Activated naive CD4-positive, alpha-beta T cell treated with anti-CD3 and anti-CD28 coated beads for 36 hours (primary cell): ENCODE measurements at regions not wholly inside any gene's neighbourhood (a gene's known extent, or its start where the extent isn't known, plus 50 kb on each side); places are given as distances from the start of the nearest gene placed in this dataset. TPM values are rescaled to one million over a fixed set of nuclear protein-coding genes. Genes with fewer than 3 reads are reported as not detected.

Experiments
- CTCF ChIA-PET: fragments of 350-600 bp; sonication (Branson Sonifier 250); formaldehyde crosslinking; loops from one replicate; lab custom pipeline; 2021; ENCODE audit warnings: antibody characterized with exemption; lab: Charles Lee
- DNase-seq: peaks from one replicate; pipeline ENCODE4 v3.0.0-alpha.2; 2020
- H3K27ac Mint-ChIP-seq: one replicate; pipeline ENCODE4 v1.8.0; 2021; ENCODE audit warnings: mild to moderate bottlenecking, mixed read lengths
- H3K27me3 Mint-ChIP-seq: one replicate; pipeline ENCODE4 v1.8.0; 2021; ENCODE audit warnings: low read depth, mixed read lengths
- H3K36me3 Mint-ChIP-seq: one replicate; pipeline ENCODE4 v1.8.0; 2021; ENCODE audit warnings: low read depth, mixed read lengths
- H3K4me1 Mint-ChIP-seq: one replicate; pipeline ENCODE4 v1.8.0; 2021; ENCODE audit warnings: low read depth, mixed read lengths
- H3K4me3 Mint-ChIP-seq: one replicate; pipeline ENCODE4 v1.8.0; 2021; ENCODE audit warnings: mild to moderate bottlenecking, moderate library complexity, mixed read lengths
- H3K9me3 Mint-ChIP-seq: one replicate; pipeline ENCODE4 v1.8.0; 2021; ENCODE audit warnings: mixed read lengths
- intact Hi-C: fragments of 100-400 bp; cut with micrococcal nuclease; formaldehyde crosslinking; loops from one replicate; pipeline ENCODE4 v1.15.1; 2023
- microRNA-seq: library from miRNA; unstranded; fragments of <30 nt; microRNA quantifications from one replicate; pipeline ENCODE4 v1.2.0, GENCODE V29; 2022; ENCODE audit warnings: borderline microRNAs expressed, borderline replicate concordance

DNA sequence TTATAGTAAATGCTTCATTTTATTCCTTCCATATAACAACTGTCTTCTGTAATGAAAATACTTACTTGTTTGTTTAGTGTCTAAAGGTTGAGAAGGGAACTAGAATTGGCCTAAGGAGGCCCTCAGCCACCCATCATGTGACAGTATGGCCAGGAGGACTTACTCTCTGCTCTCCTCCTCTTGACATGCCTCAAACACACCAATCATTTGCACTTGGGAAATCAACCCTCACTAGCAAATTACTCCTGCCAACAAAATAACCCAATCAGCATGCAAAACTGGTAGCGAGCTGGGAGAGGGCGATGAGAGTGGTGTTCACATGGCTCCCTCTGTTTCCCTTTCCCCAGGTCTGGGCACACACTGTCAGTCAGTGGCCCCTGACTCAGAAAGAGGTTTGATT is 58.6 kb upstream of the MEF2C start:
- Mint-ChIP-seq H3K36me3 (no peaks in the 10 kb centered on the region), H3K9me3 (no peaks in the 10 kb centered on the region), H3K4me1 (no peaks in the 10 kb centered on the region), H3K27ac (no peak overlapping the region), H3K27me3 (peaks cover 5% of the 10 kb centered on the region), H3K4me3 (no peak overlapping the region)
- intact Hi-C loops = no loop called here
- no peak for DNase-seq
- CTCF ChIA-PET = no interaction called here

DNA sequence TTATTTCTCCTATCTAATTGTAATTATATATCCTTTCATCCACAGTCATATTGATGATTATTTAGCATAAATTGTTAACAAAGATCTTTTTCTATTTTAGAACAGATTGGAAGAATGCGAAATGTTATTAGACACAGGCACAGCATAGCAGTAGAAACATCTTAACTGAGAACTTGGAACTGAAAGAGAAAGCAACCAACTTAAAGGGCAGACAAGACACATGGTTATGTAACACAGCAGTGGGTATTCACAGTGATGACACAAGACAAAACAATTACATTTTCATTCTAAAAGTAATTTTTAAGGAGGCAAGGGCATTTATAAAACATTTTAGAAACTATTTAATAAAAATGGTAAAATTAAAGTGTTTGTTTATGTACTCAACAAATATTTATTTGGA is 57.7 kb upstream of the MEF2C start:
- Mint-ChIP-seq H3K9me3 (no peaks in the 10 kb centered on the region), H3K36me3 (no peaks in the 10 kb centered on the region), H3K4me1 (no peaks in the 10 kb centered on the region), H3K4me3 (no peak overlapping the region), H3K27me3 (peaks cover 5% of the 10 kb centered on the region), H3K27ac (no peak overlapping the region)
- intact Hi-C loops = no loop called here
- CTCF ChIA-PET = no interaction called here
- DNase-seq = no peak

DNA sequence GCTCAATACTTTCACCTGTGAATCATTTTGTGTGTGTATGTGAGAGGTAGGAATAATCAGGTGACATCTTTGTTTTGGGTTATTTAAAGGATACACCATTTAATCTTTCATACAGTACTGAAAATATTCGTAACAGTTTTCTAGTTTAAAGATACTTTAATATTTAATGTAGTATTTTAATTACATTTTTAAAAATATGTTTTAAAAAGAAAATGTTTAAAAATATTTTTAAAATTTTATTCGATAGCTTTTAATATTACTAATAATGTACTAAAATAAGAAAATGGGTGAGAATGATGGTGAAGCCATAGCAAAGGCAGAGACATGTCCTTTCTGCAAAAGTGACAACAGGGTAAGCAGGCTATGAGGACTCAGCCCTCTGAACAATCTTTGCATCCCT is 56.3 kb upstream of the MEF2C start:
- Mint-ChIP-seq H3K27me3 (peaks cover 5% of the 10 kb centered on the region), H3K4me3 (no peak overlapping the region), H3K36me3 (no peaks in the 10 kb centered on the region), H3K9me3 (no peaks in the 10 kb centered on the region), H3K4me1 (no peaks in the 10 kb centered on the region), H3K27ac (no peak overlapping the region)
- CTCF ChIA-PET = no interaction called here
- intact Hi-C loops = no loop called here
- DNase-seq = no peak

DNA sequence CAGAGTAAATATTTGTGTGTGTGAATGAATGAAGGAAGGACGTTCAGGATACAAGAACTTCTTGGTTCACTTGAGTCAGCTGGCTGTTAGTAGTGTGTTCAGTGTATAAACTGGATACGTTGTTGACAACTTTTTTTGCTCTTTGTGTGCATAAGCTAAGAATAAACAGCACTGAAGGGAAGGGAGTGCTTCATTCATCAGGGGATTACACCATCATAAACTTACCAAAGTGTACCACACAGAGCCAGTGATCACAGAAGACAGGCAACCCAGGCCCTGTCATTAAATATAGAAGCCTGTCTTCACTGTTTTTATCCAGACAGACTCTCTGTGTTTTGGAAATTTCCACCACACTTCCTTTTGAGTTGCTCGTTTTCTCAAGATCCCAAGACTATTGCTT is 55.5 kb upstream of the MEF2C start:
- no peaks in the 10 kb centered on the region for H3K4me1 Mint-ChIP-seq
- H3K4me3 Mint-ChIP-seq = no peak overlapping the region
- H3K9me3 Mint-ChIP-seq = no peaks in the 10 kb centered on the region
- peaks cover 2% of the 10 kb centered on the region for H3K27me3 Mint-ChIP-seq
- CTCF ChIA-PET = no interaction called here
- DNase-seq = no peak
- no peak overlapping the region for H3K27ac Mint-ChIP-seq
- no peaks in the 10 kb centered on the region for H3K36me3 Mint-ChIP-seq
- intact Hi-C loops = no loop called here

DNA sequence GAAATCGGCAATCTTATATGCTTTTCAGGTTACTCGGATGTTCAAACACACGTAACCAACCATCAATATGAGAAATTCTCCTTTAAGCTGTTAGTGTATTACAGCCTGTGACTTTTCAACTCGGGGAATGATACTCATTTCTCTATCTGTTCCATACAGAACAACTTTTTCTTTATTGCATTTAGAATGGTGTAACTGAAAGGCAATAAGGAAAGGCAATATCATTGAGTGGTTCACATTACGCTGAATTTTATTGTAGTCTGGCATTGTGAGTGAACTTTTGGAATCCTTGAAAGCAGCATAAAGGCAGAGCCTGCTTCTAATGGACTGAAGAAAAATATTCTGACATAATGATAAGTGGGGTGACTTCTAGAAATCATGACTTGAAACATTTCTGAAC is 54.4 kb upstream of the MEF2C start:
- no peaks in the 10 kb centered on the region for H3K36me3 Mint-ChIP-seq
- no peak overlapping the region for H3K4me3 Mint-ChIP-seq
- H3K27me3 Mint-ChIP-seq = peaks cover 2% of the 10 kb centered on the region
- intact Hi-C loops = no loop called here
- CTCF ChIA-PET = no interaction called here
- H3K9me3 Mint-ChIP-seq = no peaks in the 10 kb centered on the region
- H3K27ac Mint-ChIP-seq = no peak overlapping the region
- H3K4me1 Mint-ChIP-seq = no peaks in the 10 kb centered on the region
- no peak for DNase-seq

DNA sequence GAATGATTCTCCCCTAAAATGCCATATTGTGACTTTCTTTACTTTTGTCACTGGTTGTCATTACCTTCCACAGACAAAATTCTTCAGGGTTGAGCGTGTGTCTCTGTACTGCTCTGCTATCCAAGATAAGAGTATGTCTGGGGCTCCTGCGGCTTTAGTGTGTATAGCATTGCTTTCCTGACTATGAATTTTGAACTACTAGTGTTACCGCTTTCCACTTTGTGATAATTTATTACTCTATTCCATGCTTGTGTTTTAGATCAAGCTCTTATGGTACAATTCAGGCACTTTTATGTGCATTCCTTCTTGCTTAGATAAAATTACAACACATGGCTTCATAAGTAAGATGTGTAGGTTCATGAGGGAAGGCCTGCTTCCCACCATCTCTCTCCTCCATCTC is 51.5 kb upstream of the MEF2C start:
- DNase-seq = no peak
- Mint-ChIP-seq H3K27me3 (no peaks in the 10 kb centered on the region), H3K36me3 (no peaks in the 10 kb centered on the region), H3K4me1 (no peaks in the 10 kb centered on the region), H3K4me3 (no peak overlapping the region), H3K27ac (no peak overlapping the region), H3K9me3 (no peaks in the 10 kb centered on the region)
- intact Hi-C loops = no loop called here
- CTCF ChIA-PET = interaction anchor here (0.6 kb wide), 1 partner anchor 206 kb away, joined by 5 read pairs; no protein-coding TSS in a partner anchor

Small RNA genes in the stretch of these regions (microRNA-seq; reads per million reads assigned to microRNA genes)
- not detected for gene MIR3660
